ENCODE measurements at regions not wholly inside any gene's neighbourhood (a gene's known extent, or its start where the extent isn't known, plus 50 kb on each side); places are given as distances from the start of the nearest gene placed in this dataset.
"Not testable (repeated sequence)": the region's sequence is repeated elsewhere in the genome, so short reads cannot be mapped to it uniquely, and the experiment has no call there.

- FAIRE-seq = no peak
These were observed 180.2 kb downstream of the TFAP2B start for GRCh38 chr6:50998905-50999304.

DNA sequence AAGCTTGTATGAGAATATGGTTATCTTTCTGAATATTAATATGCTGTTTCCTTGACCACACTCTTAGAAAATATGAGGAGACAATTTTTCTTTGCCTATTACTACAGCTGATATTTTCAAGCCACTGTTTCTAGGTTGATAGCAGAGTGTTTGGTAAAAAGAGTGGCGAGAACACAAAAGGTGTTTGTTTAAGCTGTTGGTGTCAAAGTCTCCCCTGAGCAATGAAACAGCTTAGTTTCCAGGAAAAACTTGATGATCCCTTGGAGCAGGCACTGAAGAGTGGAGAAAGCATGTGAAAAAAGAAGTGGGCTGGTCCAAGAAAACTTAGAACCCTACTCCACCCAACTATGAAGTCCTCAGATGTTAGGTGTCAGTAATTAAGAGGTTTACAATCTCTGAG lies 182.7 kb downstream of the TFAP2B start:
- FAIRE-seq = no peak

GRCh38 chr6:51004380-51004779 lies 185.7 kb downstream of the TFAP2B start:
- FAIRE-seq = no peak

- no peak for FAIRE-seq
These were observed 187.1 kb downstream of the TFAP2B start for GRCh38 chr6:51005779-51006178.

- no peak for FAIRE-seq
These were observed 188.6 kb downstream of the TFAP2B start for GRCh38 chr6:51007237-51007636.

DNA sequence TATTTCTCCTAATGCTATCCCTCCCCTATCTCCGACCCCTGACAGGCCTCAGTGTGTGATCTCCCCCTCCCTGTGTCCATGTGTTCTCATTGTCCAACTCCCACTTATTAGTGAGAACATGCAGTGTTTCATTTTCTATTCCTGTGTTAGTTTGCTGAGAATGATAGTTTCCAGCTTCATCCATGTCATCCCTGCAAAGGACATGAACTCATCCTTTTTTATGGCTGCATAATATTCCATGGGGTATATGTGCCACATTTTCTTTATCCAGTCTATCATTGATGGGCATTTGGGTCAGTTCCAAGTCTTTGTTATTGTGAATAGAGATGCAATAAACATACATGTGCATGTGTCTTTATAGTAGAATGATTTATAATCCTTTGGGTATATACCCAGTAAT lies 190.0 kb downstream of the TFAP2B start:
- FAIRE-seq = not testable (repeated sequence)

GRCh38 chr6:51013376-51013775 lies 194.7 kb downstream of the TFAP2B start:
- FAIRE-seq = peak; percentile 23

GRCh38 chr6:51015394-51015793 lies 196.7 kb downstream of the TFAP2B start:
- no peak for FAIRE-seq

DNA sequence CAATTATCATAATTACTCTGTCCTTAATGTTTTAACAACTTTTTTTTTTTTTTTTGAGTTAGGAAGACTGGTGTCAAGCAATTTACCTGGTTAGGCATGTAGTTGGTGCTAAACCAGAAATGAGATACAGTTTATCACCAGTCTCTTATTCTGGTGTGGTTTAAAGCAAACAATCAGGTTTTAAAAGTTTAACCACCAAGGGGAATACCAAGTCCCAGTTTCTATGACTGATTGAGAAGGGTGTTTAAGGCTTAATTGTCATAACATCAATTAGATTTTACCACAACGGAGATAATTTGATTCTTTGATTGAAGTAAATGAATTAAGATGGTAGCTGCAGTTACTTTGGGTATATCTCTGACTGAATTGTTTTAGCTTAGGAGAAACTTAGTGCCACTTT lies 197.8 kb downstream of the TFAP2B start:
- FAIRE-seq = no peak

DNA sequence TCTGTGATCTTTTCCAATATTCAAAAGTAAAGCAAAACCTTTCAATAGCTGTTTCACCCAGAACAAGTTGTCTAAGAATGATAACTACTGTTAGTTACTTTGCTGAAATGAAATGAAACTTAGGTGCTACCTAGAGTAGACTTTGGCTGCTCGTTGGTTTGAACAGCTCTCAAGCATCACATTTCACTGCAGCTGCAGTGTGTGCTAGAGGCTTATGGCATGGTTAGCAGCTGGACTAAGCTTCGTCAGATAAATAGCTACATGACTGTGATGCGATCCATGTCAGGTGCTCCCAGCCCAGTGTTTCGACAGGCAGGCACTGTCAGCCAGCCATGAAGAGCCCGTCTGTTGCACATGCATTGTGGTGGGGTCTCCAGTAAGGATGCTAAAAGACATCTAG lies 201.1 kb downstream of the TFAP2B start:
- FAIRE-seq = no peak

DNA sequence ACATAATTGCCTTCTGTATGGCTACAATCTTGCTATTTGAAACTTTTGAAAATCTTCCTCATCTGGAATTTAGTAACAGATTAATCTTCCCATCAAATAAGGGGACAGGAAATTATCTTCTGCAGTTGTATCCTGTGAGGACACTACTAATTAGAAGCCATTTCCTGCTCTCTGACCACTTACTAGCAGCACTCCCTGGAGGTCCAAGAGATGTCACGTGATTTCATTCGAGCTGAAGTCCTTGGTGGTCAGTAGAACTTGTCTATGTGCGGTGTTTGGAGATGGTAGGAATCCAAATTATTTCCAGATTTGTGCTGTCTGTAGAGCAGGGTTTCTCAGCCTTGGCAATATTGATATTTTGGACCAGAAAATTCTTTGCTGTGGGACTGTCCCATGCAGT lies 202.5 kb downstream of the TFAP2B start:
- no peak for FAIRE-seq

DNA sequence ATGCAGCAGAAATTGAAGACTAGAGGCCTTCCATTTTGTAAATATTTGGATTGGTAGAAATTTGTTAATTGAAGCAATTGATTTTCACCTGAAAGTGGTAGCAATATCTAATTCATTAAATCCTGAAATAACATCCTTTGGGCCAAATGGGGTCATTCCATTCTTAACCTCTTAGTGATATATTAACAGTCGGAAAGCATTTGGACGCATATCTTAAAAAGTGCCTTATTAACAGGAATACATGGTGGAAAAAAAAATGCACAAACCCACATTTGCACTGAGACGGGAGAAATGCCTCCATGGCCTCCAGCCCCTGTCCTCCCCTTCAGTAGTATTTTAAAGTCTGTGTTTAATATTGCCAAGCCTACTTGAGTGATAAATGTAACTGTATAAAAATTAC lies 205.5 kb downstream of the TFAP2B start:
- no peak for FAIRE-seq

DNA sequence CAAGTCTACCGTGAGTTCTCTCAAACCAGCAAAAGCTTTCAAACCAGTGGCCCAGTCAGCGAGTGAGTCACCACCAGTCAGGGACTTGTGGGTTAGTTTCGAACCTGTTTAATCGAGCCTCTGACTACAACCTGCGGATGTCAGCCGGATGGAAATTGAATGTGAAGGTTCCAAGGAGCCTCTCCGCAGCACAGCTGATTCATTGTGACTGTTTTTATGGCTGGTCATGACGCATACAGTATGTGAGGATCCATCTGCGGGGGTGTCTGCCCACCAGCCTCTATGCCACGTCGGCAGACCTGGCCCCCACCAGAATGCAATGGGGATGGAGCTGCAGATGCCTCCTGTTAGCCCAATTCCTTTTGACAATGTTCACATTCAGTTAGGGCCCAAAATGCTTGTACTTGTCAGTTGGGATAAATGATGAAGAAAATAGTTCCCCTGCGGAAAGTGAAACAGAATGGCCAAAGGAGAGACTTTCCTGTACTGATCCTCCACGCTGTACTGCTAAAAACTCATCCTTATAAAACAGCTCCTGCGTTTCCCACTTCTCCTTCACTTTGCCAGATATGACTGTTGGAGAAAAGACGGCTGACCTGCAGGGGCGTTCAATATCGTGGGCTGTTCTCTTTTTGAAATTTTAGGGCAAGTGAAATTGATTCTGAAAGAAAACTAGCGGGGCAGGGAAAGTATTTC lies 206.6 kb downstream of the TFAP2B start:
- FAIRE-seq = no peak

DNA sequence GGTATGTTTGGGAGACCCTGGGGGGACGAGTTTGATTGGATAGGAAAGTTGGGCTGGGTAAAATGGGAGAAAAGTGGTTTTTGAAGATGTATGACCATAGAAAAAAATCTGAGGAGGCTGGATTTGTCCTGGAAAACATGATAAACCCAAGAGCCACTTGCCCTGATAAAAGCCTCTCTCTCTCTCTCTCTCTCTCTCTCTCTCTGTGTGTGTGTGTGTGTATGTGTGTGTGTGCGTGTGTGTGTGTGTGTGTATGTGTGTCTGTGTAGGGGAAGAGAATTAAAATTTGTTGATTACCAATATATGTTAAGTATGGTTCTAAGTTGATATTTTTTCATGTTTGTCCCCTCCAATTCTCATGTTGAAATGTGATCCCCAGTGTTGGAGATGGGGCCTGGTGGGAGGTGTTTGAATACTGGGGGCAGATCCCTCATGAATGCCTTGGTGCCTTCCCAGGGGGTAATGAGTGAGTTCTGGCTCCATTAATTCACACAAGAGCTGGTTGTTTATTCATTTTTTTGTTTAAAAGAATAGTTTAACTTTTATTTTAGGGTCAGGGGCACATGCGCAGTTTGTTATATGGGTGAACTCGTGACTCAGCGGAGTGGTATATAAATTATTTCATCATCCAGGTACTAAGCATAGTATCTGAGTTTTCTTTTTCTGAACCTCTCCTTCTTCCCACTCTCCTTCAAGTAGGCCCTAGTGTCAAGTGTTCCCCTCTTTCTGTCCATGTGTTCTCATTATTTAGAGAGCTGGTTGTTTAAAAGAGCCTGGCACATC lies 208.8 kb downstream of the TFAP2B start:
- no peak for FAIRE-seq

GRCh38 chr6:51028276-51028675 lies 209.6 kb downstream of the TFAP2B start:
- FAIRE-seq = no peak

DNA sequence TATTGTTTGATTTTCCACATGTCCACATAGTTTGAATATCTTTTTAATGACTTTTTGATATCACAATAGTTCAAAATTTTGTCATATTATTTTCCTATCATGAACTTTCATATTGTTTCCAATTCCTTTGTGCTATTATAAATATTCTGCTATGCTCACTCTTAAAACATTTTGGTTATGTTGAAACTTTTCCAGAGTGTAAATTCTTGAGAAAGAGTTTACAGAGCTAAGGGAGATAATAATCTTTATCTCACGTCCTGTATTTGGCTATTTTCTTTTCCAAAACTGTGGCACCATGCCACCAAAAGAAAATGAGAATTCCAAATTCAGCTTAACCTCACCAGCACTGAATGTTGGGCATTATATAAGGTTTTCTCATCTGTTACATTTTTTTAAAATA lies 210.9 kb downstream of the TFAP2B start:
- FAIRE-seq = no peak

- no peak for FAIRE-seq
These were observed 226.9 kb downstream of the TFAP2B start for GRCh38 chr6:51045548-51045947.

GRCh38 chr6:51049288-51049982 lies 230.8 kb downstream of the TFAP2B start:
- FAIRE-seq = no peak

DNA sequence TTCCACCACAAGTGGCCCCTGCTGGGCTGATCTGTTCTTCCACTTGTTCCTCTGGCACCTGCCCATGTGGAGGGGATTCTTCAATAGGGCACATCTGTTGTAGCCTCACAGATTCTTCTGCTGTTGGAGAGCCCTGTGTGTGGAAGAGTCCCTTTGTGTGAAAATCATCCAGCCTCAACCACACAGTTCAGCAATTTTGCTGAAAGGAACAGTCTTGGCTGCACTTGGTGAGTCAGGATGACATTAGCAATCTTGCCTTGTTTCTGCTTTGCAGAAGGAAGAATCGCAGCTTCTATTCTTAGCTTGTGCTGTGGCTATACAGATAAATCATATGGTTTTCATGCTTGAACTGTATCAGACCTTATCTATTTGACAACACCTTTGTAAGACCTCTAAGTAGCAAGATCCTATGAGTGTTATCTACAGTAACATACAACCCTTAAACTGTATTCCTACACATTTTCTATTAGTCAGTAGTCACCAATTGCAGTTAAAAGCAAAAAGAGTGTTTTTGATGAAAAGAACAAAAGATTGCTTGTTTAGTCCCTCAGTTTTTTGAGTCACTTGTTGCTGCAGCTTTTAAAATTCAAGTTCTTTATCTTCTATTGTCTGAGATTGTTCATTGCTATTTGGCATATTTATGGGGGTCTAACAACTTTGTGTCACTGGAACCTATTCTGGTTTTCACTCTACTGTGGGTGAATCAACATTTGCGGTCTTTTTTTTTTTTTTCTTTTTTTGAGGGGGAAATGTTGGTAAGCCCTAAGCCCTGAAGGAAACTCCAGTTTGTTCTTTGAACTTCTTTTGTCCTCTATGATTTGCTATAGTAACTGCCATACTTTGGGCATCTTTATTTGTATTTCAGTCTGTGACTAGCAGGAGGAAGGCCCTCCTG lies 231.6 kb downstream of the TFAP2B start:
- no peak for FAIRE-seq

- FAIRE-seq = not testable (repeated sequence)
These were observed 234.0 kb downstream of the TFAP2B start for GRCh38 chr6:51052716-51053115.

DNA sequence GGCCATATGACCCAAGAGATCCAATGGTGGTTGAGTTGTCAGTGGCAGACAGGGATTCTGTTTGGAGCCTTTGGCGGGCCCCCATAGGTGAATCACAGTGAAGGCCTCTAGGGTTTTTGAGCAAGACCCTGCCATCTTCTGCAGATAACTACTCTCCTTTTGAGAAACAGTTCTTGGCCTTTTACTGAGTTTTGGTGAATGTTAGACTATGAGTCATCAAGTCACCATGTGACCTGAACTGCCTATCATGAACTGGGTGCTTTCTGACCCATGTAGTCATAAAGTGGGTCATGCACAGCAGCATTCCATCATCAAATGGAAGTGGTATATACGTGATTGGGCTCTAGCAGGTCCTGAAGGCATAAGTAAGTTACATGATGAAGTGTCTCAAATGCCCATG lies 236.6 kb downstream of the TFAP2B start:
- not testable (repeated sequence) for FAIRE-seq

GRCh38 chr6:51057296-51057695 lies 238.6 kb downstream of the TFAP2B start:
- FAIRE-seq = peak; percentile 55

DNA sequence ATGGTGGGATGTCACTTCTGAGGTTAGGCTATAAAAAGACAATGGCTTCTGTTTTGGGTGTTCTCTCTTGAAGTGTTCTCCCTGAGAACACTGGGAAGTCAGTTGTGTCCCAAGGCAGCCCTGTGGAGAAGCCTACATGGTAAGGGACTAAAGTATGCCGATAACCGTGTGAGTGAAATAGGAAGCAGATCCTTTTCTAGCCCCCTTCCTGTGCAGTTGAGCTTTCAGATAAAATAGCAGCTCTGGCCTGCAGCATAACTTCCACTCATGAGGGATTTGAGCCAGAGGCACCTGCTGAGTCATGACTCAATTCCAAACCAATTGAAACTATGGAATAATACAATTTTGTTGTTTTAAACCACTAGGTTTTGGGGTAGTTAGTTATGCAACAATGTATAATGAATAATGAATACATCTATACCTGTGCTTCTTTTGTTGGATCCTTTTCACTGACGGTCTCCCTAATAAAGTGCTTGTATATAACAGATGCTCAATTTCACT lies 241.6 kb downstream of the TFAP2B start:
- FAIRE-seq = no peak
